ENCODE measurements at regions not wholly inside any gene's neighbourhood (a gene's known extent, or its start where the extent isn't known, plus 50 kb on each side); places are given as distances from the start of the nearest gene placed in this dataset.
"Not testable (repeated sequence)": the region's sequence is repeated elsewhere in the genome, so short reads cannot be mapped to it uniquely, and the experiment has no call there.

- Histone ChIP-seq H3K9me3 (ENCODE audit: severe bottlenecking) (no peaks in the 10 kb centered on the region), H3K27ac (no peak overlapping the region), H3K4me3 (ENCODE audit: low read depth, low read length) (no peak overlapping the region), H3K27me3 (ENCODE audit: insufficient read depth, low read depth, severe bottlenecking) (no peaks in the 10 kb centered on the region), H3K36me3 (no peaks in the 10 kb centered on the region)
- DNase-seq, result no peak
- no peak for TF ChIP-seq CTCF (IDR thresholded peaks at IDR 0.05; ENCODE audit: low read depth, low read length)
Measured at GRCh38 chr14:105685003-105685402, 158.6 kb downstream of the TMEM121 start.

- not testable (repeated sequence) for DNase-seq; H3K4me3 ChIP-seq (ENCODE audit: low read depth, low read length); H3K27me3 ChIP-seq (ENCODE audit: insufficient read depth, low read depth, severe bottlenecking); H3K36me3 ChIP-seq; H3K9me3 ChIP-seq (ENCODE audit: severe bottlenecking); H3K27ac ChIP-seq
Measured at GRCh38 chr14:105685605-105686004, 159.2 kb downstream of the TMEM121 start.

DNA sequence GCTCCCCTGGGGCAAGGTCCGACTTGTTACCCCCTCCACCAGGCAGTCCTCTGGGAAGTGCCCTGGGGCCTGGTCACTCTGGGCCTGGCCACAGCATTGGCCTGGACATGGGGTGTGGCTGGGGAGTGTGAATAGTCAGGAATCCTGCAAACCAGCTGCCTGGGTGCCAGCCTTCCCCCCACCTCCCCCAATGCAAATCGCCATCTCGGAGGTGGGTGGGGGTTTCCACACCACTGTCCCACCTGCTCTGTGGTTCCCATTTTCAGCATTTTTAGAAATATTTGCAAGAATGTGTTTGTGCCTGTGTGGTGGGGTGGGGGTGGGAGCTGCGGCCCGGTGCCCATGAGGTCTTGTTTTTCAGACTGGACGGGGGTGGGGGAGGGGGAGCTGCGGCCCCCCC lies 159.7 kb downstream of the TMEM121 start:
- not testable (repeated sequence) for DNase-seq; H3K27me3 ChIP-seq (ENCODE audit: insufficient read depth, low read depth, severe bottlenecking); H3K36me3 ChIP-seq; H3K27ac ChIP-seq; H3K4me3 ChIP-seq (ENCODE audit: low read depth, low read length); H3K9me3 ChIP-seq (ENCODE audit: severe bottlenecking)

- not testable (repeated sequence) for DNase-seq; H3K27me3 ChIP-seq (ENCODE audit: insufficient read depth, low read depth, severe bottlenecking); H3K9me3 ChIP-seq (ENCODE audit: severe bottlenecking); H3K4me3 ChIP-seq (ENCODE audit: low read depth, low read length); H3K36me3 ChIP-seq; H3K27ac ChIP-seq
Measured at GRCh38 chr14:105686462-105687170, 160.2 kb downstream of the TMEM121 start.

DNA sequence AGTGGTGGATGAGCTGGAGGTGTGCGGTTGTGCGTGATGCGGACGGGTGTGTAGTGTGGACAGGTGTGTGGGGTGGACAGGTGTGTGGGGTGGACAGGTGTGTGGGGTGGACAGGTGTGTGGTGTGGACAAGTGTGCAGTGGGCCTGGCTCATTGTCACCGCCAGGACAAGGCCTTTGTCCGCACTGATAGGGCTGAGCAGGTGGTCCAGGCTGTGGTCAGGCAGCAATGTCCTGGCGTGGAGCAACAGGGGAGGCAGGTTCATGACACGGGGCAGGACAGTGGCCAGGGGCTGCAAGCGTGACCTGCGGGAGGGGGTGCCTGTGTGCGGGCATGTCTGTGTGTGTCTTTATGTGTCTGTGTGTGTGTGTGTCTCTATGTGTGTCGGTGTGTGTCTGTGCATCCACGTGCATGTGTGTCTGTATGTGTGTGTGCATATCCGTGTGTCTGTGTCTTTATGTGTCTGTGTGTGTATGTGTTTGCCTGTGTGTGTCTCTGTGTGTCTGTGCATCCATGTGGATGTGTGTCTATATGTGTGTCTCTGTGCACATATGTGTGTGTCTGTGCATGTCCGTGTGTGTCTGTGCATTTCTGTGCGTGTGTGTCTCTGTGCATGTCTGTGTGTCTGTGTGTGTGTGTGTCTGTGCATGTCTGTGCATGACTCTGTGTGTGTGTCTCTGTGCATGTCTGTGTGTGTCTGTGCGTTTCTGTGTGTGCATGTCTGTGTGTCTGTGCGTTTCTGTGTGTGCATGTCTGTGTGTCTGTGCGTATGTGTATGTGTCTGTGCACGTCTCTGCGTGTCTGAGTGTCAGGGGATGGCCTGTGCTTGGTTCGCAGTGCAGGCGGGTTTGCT lies 161.0 kb downstream of the TMEM121 start:
- H3K36me3 ChIP-seq; DNase-seq; H3K27ac ChIP-seq; H3K9me3 ChIP-seq (ENCODE audit: severe bottlenecking); H3K27me3 ChIP-seq (ENCODE audit: insufficient read depth, low read depth, severe bottlenecking); H3K4me3 ChIP-seq (ENCODE audit: low read depth, low read length): not testable (repeated sequence)

GRCh38 chr14:105688023-105688351 lies 161.6 kb downstream of the TMEM121 start:
- not testable (repeated sequence) for H3K36me3 ChIP-seq; DNase-seq; H3K27me3 ChIP-seq (ENCODE audit: insufficient read depth, low read depth, severe bottlenecking); H3K9me3 ChIP-seq (ENCODE audit: severe bottlenecking); H3K27ac ChIP-seq; H3K4me3 ChIP-seq (ENCODE audit: low read depth, low read length)

DNA sequence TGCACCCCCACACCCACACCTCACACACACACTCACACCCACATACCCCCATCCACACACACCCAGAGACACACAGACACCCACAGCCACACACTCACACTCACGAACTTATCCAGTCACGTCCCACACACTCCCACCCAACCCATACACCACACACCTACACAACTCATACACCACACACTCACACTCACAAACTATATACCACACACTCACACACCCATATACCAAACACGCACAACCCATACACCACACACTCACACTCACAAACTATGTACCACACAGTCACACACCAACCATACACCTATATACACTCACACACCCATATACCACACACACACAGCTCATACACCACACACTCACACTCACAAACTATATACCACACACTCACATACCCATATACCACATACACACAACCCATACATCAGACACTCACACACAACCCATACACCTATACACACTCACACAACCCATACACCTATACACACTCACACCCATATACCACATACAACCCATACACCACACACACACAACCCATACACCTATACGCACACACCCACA lies 162.4 kb downstream of the TMEM121 start:
- not testable (repeated sequence) for DNase-seq; H3K9me3 ChIP-seq (ENCODE audit: severe bottlenecking); H3K4me3 ChIP-seq (ENCODE audit: low read depth, low read length); H3K27me3 ChIP-seq (ENCODE audit: insufficient read depth, low read depth, severe bottlenecking); H3K36me3 ChIP-seq; H3K27ac ChIP-seq

DNA sequence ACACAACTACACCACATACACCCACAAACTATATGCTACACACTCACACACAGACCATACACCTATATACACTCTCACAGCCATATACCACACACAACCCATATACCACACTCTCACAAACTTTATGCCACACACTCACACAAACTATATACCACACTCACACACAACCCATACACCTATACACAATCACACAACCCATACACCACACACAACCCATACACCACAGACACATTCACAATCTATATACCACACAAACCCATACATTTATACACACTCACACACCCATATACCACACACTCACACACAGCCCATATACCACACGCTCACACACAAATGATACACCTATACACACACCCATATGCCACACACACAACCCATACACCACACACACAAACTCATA lies 163.3 kb downstream of the TMEM121 start:
- DNase-seq, result no peak
- peaks cover 5% of the 10 kb centered on the region for H3K27me3 ChIP-seq (ENCODE audit: insufficient read depth, low read depth, severe bottlenecking)
- peaks cover 6% of the 10 kb centered on the region for H3K9me3 ChIP-seq (ENCODE audit: severe bottlenecking)
- TF ChIP-seq CTCF (IDR thresholded peaks at IDR 0.05; ENCODE audit: low read depth, low read length), result no peak
- H3K36me3 ChIP-seq, result no peaks in the 10 kb centered on the region
- no peak overlapping the region for H3K4me3 ChIP-seq (ENCODE audit: low read depth, low read length)
- no peak overlapping the region for H3K27ac ChIP-seq
